Skeletal muscle tissue (tissue), 4 donors: ENCODE measurements at regions not wholly inside any gene's neighbourhood (a gene's known extent, or its start where the extent isn't known, plus 50 kb on each side); places are given as distances from the start of the nearest gene placed in this dataset. TPM values are rescaled to one million over a fixed set of nuclear protein-coding genes. Genes with fewer than 3 reads are reported as not detected.

ENCODE experiments used
- H3K27ac ChIP-seq: one replicate; pipeline ENCODE4 v1.7.0; 2013; ENCODE audit warnings: mild to moderate bottlenecking, low read depth, low read length, inconsistent platforms
- H3K27me3 ChIP-seq, 3 donors: one replicate each; pipeline ENCODE4 v1.7.0; 2013; ENCODE audit warnings: low read length in 3 of 3; ENCODE audit not compliant: control insufficient read depth in 3 of 3, insufficient read depth in 3 of 3
- H3K36me3 ChIP-seq, 3 donors: one replicate each; pipeline ENCODE4 v1.7.0; 2013; ENCODE audit warnings: low read length in 3 of 3; ENCODE audit not compliant: control insufficient read depth in 3 of 3, insufficient read depth in 3 of 3
- H3K4me1 ChIP-seq, 3 donors: one replicate each; pipeline ENCODE4 v1.7.0; 2013; ENCODE audit warnings: low read length in 3 of 3, mild to moderate bottlenecking in 3 of 3; ENCODE audit not compliant: control insufficient read depth in 3 of 3, insufficient read depth in 3 of 3
- H3K4me3 ChIP-seq, 3 donors: one replicate each; pipeline ENCODE4 v1.7.0; 2013; ENCODE audit warnings: low read length in 3 of 3
- H3K9ac ChIP-seq, 3 donors: one replicate each; pipeline ENCODE4 v1.7.0; 2013; ENCODE audit warnings: low read length in 3 of 3, mild to moderate bottlenecking in 3 of 3, moderate library complexity in 2 of 3, low read depth in 1 of 3
- H3K9me3 ChIP-seq, 3 donors: one replicate each; pipeline ENCODE4 v1.7.0; 2013; ENCODE audit warnings: low read length in 3 of 3; ENCODE audit not compliant: control insufficient read depth in 3 of 3
- small RNA-seq: library from RNA; depleted of rRNA; stranded (forward); fragments of <200 nt; gene quantifications from one replicate; pipeline ENCODE3, GENCODE V24; 2014
- donor health status: Osteomylitis.

DNA sequence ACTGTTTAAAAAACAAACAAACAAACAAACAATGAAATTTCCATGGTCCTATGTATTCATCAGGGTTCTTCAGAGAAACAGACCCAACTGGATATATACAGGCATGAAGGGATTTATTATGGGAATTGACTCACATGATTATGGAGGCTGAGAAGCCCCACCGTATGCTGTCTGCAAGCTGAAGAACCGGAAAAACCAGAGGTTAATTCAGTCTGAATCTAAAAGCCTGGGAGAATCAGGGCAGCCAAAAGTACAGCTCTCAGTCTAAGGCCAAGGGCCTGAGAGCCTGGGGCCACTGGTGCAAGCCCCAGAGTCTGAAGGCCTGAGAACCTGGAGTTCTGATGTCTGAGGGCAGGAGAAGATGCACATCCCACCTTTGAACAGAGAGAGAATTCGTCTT is 163.5 kb downstream of the MDFIC start:
- peaks cover 0 to 5% (median 2%) of the 10 kb centered on the region in 3 donors for H3K4me1 ChIP-seq
- no peaks in the 10 kb centered on the region for H3K27me3 ChIP-seq
- H3K4me3 ChIP-seq, result no peak overlapping the region
- no peaks in the 10 kb centered on the region for H3K9me3 ChIP-seq
- no peak overlapping the region for H3K9ac ChIP-seq
- H3K36me3 ChIP-seq, result no peaks in the 10 kb centered on the region
- H3K27ac ChIP-seq, result no peak overlapping the region

DNA sequence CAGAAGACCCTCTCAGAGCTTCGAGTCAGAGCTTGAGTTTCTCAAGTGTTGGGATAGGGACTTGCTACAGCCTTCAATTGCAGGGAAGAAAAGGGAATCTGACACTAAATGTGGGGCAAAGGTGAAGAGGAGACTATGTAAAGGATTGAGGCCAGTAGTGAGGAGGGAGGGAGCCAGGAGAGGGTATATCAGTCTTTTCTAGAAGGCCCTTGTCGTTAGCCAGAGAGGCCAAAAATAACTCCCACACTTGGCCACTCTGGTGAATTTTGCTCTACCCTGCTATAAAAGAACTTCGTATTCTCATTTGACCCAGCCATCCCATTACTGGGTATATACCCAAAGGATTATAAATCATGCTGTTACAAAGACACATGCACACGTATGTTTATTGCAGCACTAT is 162.0 kb downstream of the MDFIC start:
- Histone ChIP-seq H3K4me1 (peaks cover 0 to 5% (median 2%) of the 10 kb centered on the region in 3 donors), H3K27me3 (no peaks in the 10 kb centered on the region), H3K9me3 (no peaks in the 10 kb centered on the region), H3K9ac (no peak overlapping the region), H3K27ac (no peak overlapping the region), H3K36me3 (no peaks in the 10 kb centered on the region), H3K4me3 (no peak overlapping the region)

- no peaks in the 10 kb centered on the region for H3K36me3 ChIP-seq
- H3K9ac ChIP-seq, result no peak overlapping the region
Observed at GRCh38 chr7:115081772-115082171, 159.9 kb downstream of the MDFIC start.

DNA sequence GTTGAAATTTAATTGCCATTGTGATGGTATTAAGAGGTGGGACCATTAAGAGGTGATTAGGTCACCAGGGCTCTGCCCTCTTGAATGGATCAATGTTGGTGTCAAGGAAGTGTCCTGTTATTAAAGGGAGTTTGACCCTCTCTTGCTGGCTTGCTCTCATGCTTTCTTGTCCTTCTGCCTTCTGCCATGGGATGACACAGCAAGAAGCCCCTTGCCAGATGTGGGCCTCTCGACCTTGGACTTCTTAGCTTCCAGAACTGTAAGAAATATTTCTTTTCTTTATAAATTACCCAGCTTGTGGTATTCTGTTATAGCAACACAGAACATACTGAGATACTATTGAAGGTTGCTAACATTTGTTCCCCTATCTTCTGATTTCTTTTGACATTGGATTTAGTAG is 157.0 kb downstream of the MDFIC start:
- no peak overlapping the region for H3K27ac ChIP-seq
- H3K9ac ChIP-seq, result no peak overlapping the region
- H3K4me1 ChIP-seq, result no peaks in the 10 kb centered on the region
- H3K36me3 ChIP-seq, result no peaks in the 10 kb centered on the region
- no peaks in the 10 kb centered on the region for H3K9me3 ChIP-seq
- no peak overlapping the region for H3K4me3 ChIP-seq
- H3K27me3 ChIP-seq, result no peaks in the 10 kb centered on the region

More at GRCh38 chr7:115081772-115082171, 159.9 kb downstream of the MDFIC start:
- no peak overlapping the region for H3K4me3 ChIP-seq
- H3K4me1 ChIP-seq, result no peaks in the 10 kb centered on the region
- H3K27me3 ChIP-seq, result no peaks in the 10 kb centered on the region
- no peaks in the 10 kb centered on the region for H3K9me3 ChIP-seq
- no peak overlapping the region for H3K27ac ChIP-seq

DNA sequence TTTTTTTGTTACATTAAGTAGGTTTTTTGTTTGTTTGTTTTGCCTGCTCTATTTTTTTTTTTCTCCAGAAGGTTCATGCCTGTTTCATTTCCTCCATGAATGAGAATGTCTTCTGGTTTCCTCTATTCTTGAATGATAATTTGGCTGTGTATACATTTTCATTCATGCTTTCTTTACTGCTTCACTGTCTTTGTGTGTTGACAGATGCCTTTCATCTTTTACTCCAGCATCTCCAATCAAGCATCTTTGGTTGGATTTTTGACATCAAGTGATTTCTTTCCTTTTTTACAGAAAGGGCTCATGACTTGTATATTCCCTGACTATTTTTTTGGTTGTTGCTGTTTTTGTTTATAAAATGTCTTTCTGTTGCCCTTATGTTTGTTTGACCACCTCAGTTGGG is 156.5 kb downstream of the MDFIC start:
- no peak overlapping the region for H3K4me3 ChIP-seq
- H3K9ac ChIP-seq, result no peak overlapping the region
- H3K9me3 ChIP-seq, result no peaks in the 10 kb centered on the region
- H3K4me1 ChIP-seq, result no peaks in the 10 kb centered on the region
- H3K27ac ChIP-seq, result no peak overlapping the region
- H3K36me3 ChIP-seq, result no peaks in the 10 kb centered on the region
- no peaks in the 10 kb centered on the region for H3K27me3 ChIP-seq

DNA sequence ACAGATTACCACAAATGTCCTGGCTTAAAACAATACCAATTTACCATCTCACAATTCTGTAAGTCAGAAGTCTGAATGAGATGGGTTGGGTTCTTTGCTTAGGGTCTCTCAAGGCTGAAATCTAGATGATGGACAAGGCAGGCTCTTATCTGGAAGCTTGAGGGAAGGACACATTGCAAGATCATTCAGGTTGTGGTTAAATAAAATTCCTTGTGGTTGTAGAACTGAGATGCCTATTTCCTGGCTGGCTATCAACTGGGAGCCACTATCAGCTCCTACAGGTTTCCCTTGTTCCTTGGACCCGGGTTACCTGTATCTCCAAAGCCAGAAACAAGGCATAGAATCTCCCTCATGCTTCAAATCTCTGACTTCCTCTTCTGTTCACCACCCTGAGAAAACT is 148.4 kb downstream of the MDFIC start:
- no peaks in the 10 kb centered on the region for H3K4me1 ChIP-seq
- no peaks in the 10 kb centered on the region for H3K36me3 ChIP-seq
- H3K27ac ChIP-seq, result no peak overlapping the region
- no peak overlapping the region for H3K4me3 ChIP-seq
- H3K9ac ChIP-seq, result no peak overlapping the region
- no peaks in the 10 kb centered on the region for H3K9me3 ChIP-seq
- no peaks in the 10 kb centered on the region for H3K27me3 ChIP-seq

Small RNA genes lying in the stretch of these regions (small RNA-seq; reads per million reads assigned to genes)
- not detected for gene RF00019
- gene SNORA25B, result not detected
